Thoracic aorta (tissue), 2 donors: ENCODE measurements at regions not wholly inside any gene's neighbourhood (a gene's known extent, or its start where the extent isn't known, plus 50 kb on each side); places are given as distances from the start of the nearest gene placed in this dataset.

ENCODE experiments used
- ATAC-seq: fragments of 150-250 bp; one replicate; pipeline ENCODE4 v1.8.0; 2017; ENCODE audit warnings: low read depth; ENCODE audit not compliant: insufficient number of reproducible peaks, low FRiP score
- DNase-seq: peaks from one replicate; pipeline ENCODE4 v3.0.0-alpha.2; 2020; ENCODE audit warnings: low spot score
- H3K27ac ChIP-seq, 2 donors: fragments of 200-600 bp; sonication (generic); 1 replicate in 1 of 2; 2 replicates in 1 of 2; pipeline ENCODE4 v1.5.1; 2016; ENCODE audit warnings: mild to moderate bottlenecking in 2 of 2, moderate library complexity in 2 of 2
- H3K27me3 ChIP-seq: fragments of 200-600 bp; sonication (generic); replicated peaks from 2 replicates; pipeline ENCODE4 v1.6.0; 2016; ENCODE audit warnings: mild to moderate bottlenecking; ENCODE audit not compliant: insufficient read depth
- H3K36me3 ChIP-seq: fragments of 200-600 bp; sonication (generic); one replicate; pipeline ENCODE4 v1.5.1; 2016
- H3K4me1 ChIP-seq, 2 donors: fragments of 200-600 bp; sonication (generic); 1 replicate in 1 of 2; 2 replicates in 1 of 2; pipeline versions ENCODE4 v1.5.1 to v1.6.0; 2016; ENCODE audit warnings: low read depth in 2 of 2, mild to moderate bottlenecking in 1 of 2; ENCODE audit not compliant: control insufficient read depth in 1 of 2
- H3K4me3 ChIP-seq: fragments of 200-600 bp; sonication (generic); 2 replicates; pipeline ENCODE4 v1.5.1; 2016; ENCODE audit warnings: mild to moderate bottlenecking
- H3K9me3 ChIP-seq: fragments of 200-600 bp; sonication (generic); 2 replicates; pipeline ENCODE4 v1.5.1; 2016
- TF ChIP-seq, protein P1 (sequence below): fragments of 200-600 bp; sonication (generic); IDR thresholded peaks from one replicate; pipeline ENCODE4 v1.5.1; 2019; ENCODE audit warnings: antibody characterized with exemption

- no peak for ATAC-seq
- no peak overlapping the region for H3K4me3 ChIP-seq
- H3K36me3 ChIP-seq: no peaks in the 10 kb centered on the region
- no peaks in the 10 kb centered on the region for H3K9me3 ChIP-seq
- no peaks in the 10 kb centered on the region for H3K27me3 ChIP-seq
- H3K4me1 ChIP-seq: no peaks in the 10 kb centered on the region
- DNase-seq: no peak
- TF ChIP-seq, protein P1, sequence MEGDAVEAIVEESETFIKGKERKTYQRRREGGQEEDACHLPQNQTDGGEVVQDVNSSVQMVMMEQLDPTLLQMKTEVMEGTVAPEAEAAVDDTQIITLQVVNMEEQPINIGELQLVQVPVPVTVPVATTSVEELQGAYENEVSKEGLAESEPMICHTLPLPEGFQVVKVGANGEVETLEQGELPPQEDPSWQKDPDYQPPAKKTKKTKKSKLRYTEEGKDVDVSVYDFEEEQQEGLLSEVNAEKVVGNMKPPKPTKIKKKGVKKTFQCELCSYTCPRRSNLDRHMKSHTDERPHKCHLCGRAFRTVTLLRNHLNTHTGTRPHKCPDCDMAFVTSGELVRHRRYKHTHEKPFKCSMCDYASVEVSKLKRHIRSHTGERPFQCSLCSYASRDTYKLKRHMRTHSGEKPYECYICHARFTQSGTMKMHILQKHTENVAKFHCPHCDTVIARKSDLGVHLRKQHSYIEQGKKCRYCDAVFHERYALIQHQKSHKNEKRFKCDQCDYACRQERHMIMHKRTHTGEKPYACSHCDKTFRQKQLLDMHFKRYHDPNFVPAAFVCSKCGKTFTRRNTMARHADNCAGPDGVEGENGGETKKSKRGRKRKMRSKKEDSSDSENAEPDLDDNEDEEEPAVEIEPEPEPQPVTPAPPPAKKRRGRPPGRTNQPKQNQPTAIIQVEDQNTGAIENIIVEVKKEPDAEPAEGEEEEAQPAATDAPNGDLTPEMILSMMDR: no peak
- no peak overlapping the region for H3K27ac ChIP-seq
Observed at GRCh38 chrX:46398874-46399273, 146.3 kb downstream of the ZNF674 start.

DNA sequence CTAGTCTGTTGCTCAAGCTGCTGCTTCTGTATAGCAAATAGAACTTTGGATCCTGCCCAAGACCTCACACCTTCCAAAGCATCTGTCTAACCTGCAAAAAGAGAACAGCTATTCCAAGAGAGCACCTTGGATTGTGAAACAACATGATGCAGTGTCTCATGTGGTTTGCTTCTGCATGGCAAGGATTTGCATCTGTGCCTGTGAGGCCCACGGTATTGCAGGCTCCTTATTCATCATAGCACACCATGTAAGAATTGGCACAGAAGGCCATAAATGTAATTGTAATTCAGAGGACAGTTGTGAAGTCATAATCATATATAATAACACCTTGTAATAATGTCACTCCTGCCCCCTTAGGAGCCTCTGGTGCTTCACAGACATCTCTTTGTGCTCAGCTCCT, 147.1 kb downstream of the ZNF674 start:
- Histone ChIP-seq H3K4me1 (no peaks in the 10 kb centered on the region), H3K27me3 (no peaks in the 10 kb centered on the region), H3K27ac (no peak overlapping the region), H3K4me3 (no peak overlapping the region), H3K36me3 (no peaks in the 10 kb centered on the region), H3K9me3 (no peaks in the 10 kb centered on the region)
- no peak for ATAC-seq
- no peak for DNase-seq
- TF ChIP-seq, protein P1: no peak

GRCh38 chrX:46386511-46386910, 158.7 kb downstream of the ZNF674 start:
- ATAC-seq: no peak
- Histone ChIP-seq H3K27me3 (no peaks in the 10 kb centered on the region), H3K9me3 (no peaks in the 10 kb centered on the region), H3K27ac (no peak overlapping the region), H3K4me3 (no peak overlapping the region), H3K36me3 (no peaks in the 10 kb centered on the region), H3K4me1 (no peaks in the 10 kb centered on the region)
- TF ChIP-seq, protein P1: no peak
- DNase-seq: no peak

- no peaks in the 10 kb centered on the region for H3K4me1 ChIP-seq
- no peaks in the 10 kb centered on the region for H3K9me3 ChIP-seq
- no peaks in the 10 kb centered on the region for H3K27me3 ChIP-seq
- ATAC-seq: no peak
- no peak overlapping the region for H3K27ac ChIP-seq
- DNase-seq: no peak
- no peak overlapping the region for H3K4me3 ChIP-seq
- no peaks in the 10 kb centered on the region for H3K36me3 ChIP-seq
- TF ChIP-seq, protein P1: no peak
Observed at GRCh38 chrX:46383006-46383405, 162.2 kb downstream of the ZNF674 start.

DNA sequence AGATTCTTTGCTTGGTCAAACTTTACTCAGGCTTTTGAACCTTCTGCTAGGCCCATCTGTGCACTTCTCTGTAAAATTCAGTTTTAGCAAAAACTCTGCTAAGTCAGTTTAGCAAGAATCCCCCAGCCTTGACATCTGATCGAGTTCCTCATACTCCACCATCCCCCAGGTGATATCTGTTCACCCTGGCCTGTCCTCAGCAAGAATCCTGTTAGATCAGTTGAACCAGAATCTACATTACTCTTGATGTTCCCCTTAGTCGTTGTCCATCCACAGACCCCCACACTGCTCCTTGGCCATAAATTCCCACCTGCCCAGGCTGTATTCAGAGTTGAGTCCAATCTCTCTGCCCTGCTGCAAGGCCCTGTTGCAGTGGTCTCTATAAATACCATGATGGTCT, 162.6 kb downstream of the ZNF674 start:
- Histone ChIP-seq H3K4me3 (no peak overlapping the region), H3K27ac (no peak overlapping the region), H3K9me3 (no peaks in the 10 kb centered on the region), H3K36me3 (no peaks in the 10 kb centered on the region), H3K4me1 (no peaks in the 10 kb centered on the region), H3K27me3 (no peaks in the 10 kb centered on the region)
- no peak for DNase-seq
- ATAC-seq: no peak
- TF ChIP-seq, protein P1: no peak
